ENCODE measurements at regions not wholly inside any gene's neighbourhood (a gene's known extent, or its start where the extent isn't known, plus 50 kb on each side); places are given as distances from the start of the nearest gene placed in this dataset.

DNA sequence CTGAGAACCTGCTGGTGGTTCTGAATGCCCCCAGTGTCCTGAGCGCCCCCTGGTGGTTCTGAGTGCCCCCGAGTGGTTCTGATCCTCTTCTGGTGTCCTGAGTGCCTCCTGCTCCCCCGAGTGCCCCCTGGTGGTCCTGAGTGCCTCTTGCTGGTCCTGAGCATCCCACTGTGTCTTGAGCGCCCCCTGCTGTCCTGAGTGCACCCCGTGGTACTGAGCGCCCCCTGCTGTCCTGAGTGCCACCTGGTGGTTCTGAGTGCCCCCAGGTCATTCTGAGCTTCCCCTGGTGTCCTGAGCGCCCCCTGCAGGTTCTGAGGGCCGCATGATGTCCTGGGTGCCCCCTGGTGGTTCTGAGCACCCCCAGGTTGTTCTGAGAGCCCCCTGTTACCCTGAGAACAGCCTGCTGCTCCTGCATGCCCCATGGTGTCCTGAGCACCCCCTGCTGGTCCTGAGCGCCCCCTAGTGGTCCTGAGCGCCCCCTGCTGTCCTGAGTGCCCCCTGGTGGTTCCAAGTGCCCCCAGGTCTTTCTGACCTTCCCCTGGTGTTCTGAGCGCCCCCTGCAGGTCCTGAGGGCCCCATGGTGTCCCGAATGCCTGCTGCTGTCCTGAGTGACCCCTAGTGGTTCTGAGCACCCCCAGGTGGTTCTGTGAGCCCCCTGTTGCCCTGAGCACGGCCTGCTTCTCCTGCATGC is 1165.4 kb downstream of the TMEM121 start:
- no peaks in the 10 kb centered on the region for H4K20me1 ChIP-seq (replicated peaks; ENCODE audit: insufficient read depth)
- H3K4me3 ChIP-seq: no peak overlapping the region
- no peak overlapping the region for H3K4me2 ChIP-seq
- H3K36me3 Mint-ChIP-seq (ENCODE audit: low read depth): peaks cover 39% of the 10 kb centered on the region
- H3K4me1 ChIP-seq (ENCODE audit: insufficient read depth): no peaks in the 10 kb centered on the region
- H3K27ac Mint-ChIP-seq: no peak overlapping the region
- no peak overlapping the region for H3K4me3 Mint-ChIP-seq
- peaks cover 87% of the 10 kb centered on the region for H3K9me3 Mint-ChIP-seq
- peaks cover 7% of the 10 kb centered on the region for H3K27me3 Mint-ChIP-seq (ENCODE audit: insufficient read depth, low read depth, poor library complexity)
- TF ChIP-seq, protein P1, sequence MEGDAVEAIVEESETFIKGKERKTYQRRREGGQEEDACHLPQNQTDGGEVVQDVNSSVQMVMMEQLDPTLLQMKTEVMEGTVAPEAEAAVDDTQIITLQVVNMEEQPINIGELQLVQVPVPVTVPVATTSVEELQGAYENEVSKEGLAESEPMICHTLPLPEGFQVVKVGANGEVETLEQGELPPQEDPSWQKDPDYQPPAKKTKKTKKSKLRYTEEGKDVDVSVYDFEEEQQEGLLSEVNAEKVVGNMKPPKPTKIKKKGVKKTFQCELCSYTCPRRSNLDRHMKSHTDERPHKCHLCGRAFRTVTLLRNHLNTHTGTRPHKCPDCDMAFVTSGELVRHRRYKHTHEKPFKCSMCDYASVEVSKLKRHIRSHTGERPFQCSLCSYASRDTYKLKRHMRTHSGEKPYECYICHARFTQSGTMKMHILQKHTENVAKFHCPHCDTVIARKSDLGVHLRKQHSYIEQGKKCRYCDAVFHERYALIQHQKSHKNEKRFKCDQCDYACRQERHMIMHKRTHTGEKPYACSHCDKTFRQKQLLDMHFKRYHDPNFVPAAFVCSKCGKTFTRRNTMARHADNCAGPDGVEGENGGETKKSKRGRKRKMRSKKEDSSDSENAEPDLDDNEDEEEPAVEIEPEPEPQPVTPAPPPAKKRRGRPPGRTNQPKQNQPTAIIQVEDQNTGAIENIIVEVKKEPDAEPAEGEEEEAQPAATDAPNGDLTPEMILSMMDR (conservative IDR thresholded peaks at IDR 0.05; ENCODE audit: low read depth in 2 of 2): peak; percentile 17 to 29; a peak in 3 of 4 replicates
- TF ChIP-seq STAT1 (IDR thresholded peaks at IDR 0.05; ENCODE audit: unreplicated experiment): no peak
- H2AFZ ChIP-seq: no peak overlapping the region
- H3K36me3 ChIP-seq (ENCODE audit: insufficient read depth): peaks cover 15% of the 10 kb centered on the region
- DNase-seq (ENCODE audit: low spot score) (peak; percentile 14), ATAC-seq (no peak)
- no peaks in the 10 kb centered on the region for H3K9me2 ChIP-seq (ENCODE audit: insufficient read depth)
- no peaks in the 10 kb centered on the region for H3F3A ChIP-seq (replicated peaks; ENCODE audit: low read depth)
- H3K27me3 ChIP-seq (ENCODE audit: insufficient read depth): no peaks in the 10 kb centered on the region
- no peak overlapping the region for H3K27ac ChIP-seq (ENCODE audit: low read depth)
- no peaks in the 10 kb centered on the region for H3K79me2 ChIP-seq (replicated peaks; ENCODE audit: insufficient read depth)
- H3K4me1 Mint-ChIP-seq: no peaks in the 10 kb centered on the region; the same call in 2 of the 3 replicates

DNA sequence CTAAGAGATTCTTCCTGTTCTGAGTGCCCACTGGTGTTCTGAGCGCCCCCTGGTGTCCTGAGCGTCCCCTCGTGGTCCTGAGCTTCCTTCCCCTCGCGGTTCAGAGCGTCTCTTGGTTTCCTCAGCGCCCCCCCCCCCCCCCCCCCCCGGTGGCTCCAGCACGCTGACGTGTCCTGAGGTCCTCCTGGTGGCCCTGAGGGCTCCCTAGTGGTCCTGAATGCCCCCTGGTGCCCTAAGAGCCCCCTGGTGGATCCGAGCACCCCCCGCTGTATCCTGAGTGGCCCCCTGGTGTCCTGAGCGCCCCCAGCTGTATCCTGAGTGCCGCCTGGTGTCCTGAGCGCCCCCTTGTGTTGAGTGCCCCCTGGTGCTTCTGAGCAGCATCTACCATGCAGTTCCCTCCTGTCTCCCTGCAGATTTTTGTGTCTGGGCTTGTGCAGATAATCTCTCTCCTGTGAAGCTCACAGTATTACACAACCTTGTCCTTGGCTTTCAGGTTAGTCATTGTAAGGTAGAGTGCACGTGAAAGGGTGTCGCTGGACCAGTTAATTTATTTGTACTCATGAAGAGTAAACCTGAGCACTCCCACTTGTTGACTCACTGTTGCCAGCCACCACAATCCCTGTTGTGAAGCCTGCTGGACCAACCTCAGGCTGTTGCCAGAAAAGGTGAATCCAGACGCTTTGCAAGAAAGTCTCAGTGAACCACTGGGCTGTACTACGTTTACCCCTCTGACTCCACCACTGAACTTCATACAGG is 1168.4 kb downstream of the TMEM121 start:
- no peaks in the 10 kb centered on the region for H3K9me2 ChIP-seq (ENCODE audit: insufficient read depth)
- H3K4me1 Mint-ChIP-seq: no peaks in the 10 kb centered on the region; the same call in 2 of the 3 replicates
- no peaks in the 10 kb centered on the region for H3K4me1 ChIP-seq (ENCODE audit: insufficient read depth)
- peaks cover 7% of the 10 kb centered on the region for H3K27me3 Mint-ChIP-seq (ENCODE audit: insufficient read depth, low read depth, poor library complexity)
- peaks cover 77% of the 10 kb centered on the region for H3K9me3 Mint-ChIP-seq
- H3F3A ChIP-seq (replicated peaks; ENCODE audit: low read depth): no peaks in the 10 kb centered on the region
- no peak overlapping the region for H3K4me3 Mint-ChIP-seq
- H3K36me3 Mint-ChIP-seq (ENCODE audit: low read depth): peaks cover 36% of the 10 kb centered on the region
- no peak overlapping the region for H3K4me2 ChIP-seq
- H3K4me3 ChIP-seq: no peak overlapping the region
- no peak overlapping the region for H3K27ac ChIP-seq (ENCODE audit: low read depth)
- TF ChIP-seq, protein P2, sequence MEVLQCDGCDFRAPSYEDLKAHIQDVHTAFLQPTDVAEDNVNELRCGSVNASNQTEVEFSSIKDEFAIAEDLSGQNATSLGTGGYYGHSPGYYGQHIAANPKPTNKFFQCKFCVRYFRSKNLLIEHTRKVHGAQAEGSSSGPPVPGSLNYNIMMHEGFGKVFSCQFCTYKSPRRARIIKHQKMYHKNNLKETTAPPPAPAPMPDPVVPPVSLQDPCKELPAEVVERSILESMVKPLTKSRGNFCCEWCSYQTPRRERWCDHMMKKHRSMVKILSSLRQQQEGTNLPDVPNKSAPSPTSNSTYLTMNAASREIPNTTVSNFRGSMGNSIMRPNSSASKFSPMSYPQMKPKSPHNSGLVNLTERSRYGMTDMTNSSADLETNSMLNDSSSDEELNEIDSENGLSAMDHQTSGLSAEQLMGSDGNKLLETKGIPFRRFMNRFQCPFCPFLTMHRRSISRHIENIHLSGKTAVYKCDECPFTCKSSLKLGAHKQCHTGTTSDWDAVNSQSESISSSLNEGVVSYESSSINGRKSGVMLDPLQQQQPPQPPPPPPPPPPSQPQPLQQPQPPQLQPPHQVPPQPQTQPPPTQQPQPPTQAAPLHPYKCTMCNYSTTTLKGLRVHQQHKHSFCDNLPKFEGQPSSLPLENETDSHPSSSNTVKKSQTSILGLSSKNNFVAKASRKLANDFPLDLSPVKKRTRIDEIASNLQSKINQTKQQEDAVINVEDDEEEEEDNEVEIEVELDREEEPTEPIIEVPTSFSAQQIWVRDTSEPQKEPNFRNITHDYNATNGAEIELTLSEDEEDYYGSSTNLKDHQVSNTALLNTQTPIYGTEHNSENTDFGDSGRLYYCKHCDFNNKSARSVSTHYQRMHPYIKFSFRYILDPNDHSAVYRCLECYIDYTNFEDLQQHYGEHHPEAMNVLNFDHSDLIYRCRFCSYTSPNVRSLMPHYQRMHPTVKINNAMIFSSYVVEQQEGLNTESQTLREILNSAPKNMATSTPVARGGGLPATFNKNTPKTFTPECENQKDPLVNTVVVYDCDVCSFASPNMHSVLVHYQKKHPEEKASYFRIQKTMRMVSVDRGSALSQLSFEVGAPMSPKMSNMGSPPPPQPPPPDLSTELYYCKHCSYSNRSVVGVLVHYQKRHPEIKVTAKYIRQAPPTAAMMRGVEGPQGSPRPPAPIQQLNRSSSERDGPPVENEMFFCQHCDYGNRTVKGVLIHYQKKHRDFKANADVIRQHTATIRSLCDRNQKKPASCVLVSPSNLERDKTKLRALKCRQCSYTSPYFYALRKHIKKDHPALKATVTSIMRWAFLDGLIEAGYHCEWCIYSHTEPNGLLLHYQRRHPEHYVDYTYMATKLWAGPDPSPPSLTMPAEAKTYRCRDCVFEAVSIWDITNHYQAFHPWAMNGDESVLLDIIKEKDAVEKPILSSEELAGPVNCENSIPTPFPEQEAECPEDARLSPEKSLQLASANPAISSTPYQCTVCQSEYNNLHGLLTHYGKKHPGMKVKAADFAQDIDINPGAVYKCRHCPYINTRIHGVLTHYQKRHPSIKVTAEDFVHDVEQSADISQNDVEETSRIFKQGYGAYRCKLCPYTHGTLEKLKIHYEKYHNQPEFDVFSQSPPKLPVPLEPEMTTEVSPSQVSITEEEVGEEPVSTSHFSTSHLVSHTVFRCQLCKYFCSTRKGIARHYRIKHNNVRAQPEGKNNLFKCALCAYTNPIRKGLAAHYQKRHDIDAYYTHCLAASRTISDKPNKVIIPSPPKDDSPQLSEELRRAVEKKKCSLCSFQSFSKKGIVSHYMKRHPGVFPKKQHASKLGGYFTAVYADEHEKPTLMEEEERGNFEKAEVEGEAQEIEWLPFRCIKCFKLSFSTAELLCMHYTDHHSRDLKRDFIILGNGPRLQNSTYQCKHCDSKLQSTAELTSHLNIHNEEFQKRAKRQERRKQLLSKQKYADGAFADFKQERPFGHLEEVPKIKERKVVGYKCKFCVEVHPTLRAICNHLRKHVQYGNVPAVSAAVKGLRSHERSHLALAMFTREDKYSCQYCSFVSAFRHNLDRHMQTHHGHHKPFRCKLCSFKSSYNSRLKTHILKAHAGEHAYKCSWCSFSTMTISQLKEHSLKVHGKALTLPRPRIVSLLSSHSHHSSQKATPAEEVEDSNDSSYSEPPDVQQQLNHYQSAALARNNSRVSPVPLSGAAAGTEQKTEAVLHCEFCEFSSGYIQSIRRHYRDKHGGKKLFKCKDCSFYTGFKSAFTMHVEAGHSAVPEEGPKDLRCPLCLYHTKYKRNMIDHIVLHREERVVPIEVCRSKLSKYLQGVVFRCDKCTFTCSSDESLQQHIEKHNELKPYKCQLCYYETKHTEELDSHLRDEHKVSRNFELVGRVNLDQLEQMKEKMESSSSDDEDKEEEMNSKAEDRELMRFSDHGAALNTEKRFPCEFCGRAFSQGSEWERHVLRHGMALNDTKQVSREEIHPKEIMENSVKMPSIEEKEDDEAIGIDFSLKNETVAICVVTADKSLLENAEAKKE (CRISPR knock-in tag; IDR thresholded peaks at IDR 0.05): no peak
- TF ChIP-seq ZNF114 (CRISPR knock-in tag; IDR thresholded peaks at IDR 0.05): no peak
- TF ChIP-seq, protein P1 (conservative IDR thresholded peaks at IDR 0.05; ENCODE audit: low read depth in 2 of 2): no peak
- TF ChIP-seq ZNF331 (CRISPR knock-in tag; IDR thresholded peaks at IDR 0.05; ENCODE audit: low read depth): no peak
- ATAC-seq: no peak
- DNase-seq (ENCODE audit: low spot score): peak; percentile 0
- no peaks in the 10 kb centered on the region for H3K79me2 ChIP-seq (replicated peaks; ENCODE audit: insufficient read depth)
- H2AFZ ChIP-seq: no peak overlapping the region
- no peaks in the 10 kb centered on the region for H3K27me3 ChIP-seq (ENCODE audit: insufficient read depth)
- H3K27ac Mint-ChIP-seq: no peak overlapping the region
- H3K36me3 ChIP-seq (ENCODE audit: insufficient read depth): peaks cover 7% of the 10 kb centered on the region; the same call in 1 of the 2 replicates
- H4K20me1 ChIP-seq (replicated peaks; ENCODE audit: insufficient read depth): no peaks in the 10 kb centered on the region
